22Rv1 (cell line): ENCODE measurements at regions not wholly inside any gene's neighbourhood (a gene's known extent, or its start where the extent isn't known, plus 50 kb on each side); places are given as distances from the start of the nearest gene placed in this dataset.

Experiments
- CTCF ChIP-seq: fragments of 450-650 bp; IDR thresholded peaks from 2 replicates; pipeline ENCODE4 v1.5.1; 2017; ENCODE audit warnings: mild to moderate bottlenecking
- ZFX ChIP-seq: fragments of 450-650 bp; IDR thresholded peaks from 2 replicates; pipeline ENCODE4 v1.6.1; 2017; ENCODE audit warnings: antibody characterized with exemption, borderline replicate concordance

DNA sequence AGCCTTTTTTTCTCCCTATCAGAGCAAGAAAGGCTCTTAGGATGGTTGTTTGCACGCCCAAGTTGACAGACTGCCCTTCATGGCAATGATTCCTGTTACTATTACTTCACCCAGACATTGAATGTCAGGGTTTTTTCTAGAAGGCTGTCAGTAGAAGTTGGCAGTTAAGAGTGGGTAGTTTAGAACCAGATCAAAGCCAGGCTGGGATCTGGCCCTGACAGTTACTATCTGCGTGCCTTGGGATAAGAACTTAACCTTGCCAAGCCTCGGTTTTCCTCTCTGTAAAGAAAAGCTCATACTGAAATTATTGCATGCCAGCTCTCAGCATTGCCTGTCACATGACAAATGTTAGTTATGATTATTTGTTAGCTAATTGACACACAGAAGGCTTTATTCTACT is 58.7 kb upstream of the PPP2R5A start:
- TF ChIP-seq CTCF (no peak), ZFX (no peak)
